CD4-positive, alpha-beta T cell treated with Interleukin-10 for 1 hour (primary cell): ENCODE measurements at regions not wholly inside any gene's neighbourhood (a gene's known extent, or its start where the extent isn't known, plus 50 kb on each side); places are given as distances from the start of the nearest gene placed in this dataset.

Experiments used
- DNase-seq: peaks from one replicate; pipeline ENCODE4 v3.0.0-alpha.2; 2020

DNA sequence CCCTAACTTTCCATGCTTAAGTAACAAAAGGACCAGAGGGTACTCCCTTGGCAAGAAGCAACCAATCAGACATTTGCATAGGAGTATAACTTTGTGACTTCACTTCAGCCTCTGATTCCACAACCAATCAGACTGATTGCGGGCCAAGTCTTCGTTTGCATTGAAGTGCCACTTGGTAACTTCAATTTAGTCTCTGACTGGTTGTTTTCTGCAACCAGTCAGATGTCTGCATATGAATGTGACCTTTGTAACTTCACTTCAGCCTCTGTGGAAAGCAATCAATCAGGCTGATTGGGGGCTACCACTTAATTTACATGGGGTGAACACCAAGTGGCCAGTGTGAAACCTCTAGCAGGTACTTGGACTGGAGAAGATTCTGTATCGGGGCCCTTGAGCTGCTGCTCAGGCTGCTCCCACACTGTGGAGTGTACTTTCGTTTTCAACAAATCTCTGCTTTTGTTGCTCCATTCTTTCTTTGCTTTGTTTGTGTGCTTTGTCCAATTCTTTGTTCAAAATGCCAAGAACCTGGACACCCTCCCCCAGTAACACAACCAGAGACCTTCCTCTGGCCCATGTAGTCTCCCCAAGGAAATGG, 241.5 kb downstream of the ACKR3 start:
- DNase-seq = no peak

DNA sequence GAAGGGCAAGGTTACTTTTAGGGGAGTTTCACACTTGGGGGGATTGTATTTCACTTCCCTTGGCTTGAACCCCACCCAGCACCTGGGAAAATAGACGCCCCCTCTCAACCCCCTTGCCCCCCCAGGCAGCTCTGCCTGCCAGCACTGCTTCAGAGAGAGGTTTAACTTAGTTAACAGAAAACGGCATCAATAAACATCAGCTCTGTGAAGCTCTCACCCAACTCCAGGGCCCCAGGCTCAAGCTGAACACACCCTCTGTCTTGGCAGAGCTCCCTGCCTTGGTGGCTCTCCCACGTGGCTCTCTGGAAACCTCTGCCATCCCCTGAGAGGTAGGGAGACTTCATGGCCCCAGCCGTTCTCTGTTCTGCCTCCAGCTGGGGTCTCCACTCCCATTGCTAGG, 244.1 kb downstream of the ACKR3 start:
- no peak for DNase-seq

DNA sequence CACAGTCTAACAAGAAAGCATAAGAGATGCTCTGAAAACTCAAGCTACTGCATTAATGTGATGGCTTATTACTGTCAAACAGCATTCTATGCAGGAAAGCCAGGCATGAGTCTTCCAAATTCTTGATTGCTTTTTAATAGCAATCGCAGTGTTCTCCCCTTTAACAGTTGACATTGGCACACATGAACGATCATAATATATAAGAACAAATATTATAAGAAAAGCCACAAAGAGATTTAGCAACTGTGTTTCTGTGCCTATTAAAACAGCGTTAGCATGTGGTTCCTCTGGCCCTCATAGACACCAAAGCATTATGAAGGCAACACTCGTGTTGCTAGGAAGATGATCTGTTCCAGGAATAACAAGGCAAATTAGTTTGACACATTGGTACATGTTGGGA, 245.0 kb downstream of the ACKR3 start:
- DNase-seq = no peak

- DNase-seq = no peak
Observed at GRCh38 chr2:236815746-236816145, 246.1 kb downstream of the ACKR3 start.

GRCh38 chr2:236816197-236817170, 246.9 kb downstream of the ACKR3 start:
- no peak for DNase-seq

GRCh38 chr2:236818281-236819045, 248.8 kb downstream of the ACKR3 start:
- DNase-seq = no peak

GRCh38 chr2:236819275-236820002, 249.8 kb downstream of the ACKR3 start:
- DNase-seq = no peak

- no peak for DNase-seq
Observed at GRCh38 chr2:236820763-236821344, 251.2 kb downstream of the ACKR3 start.

GRCh38 chr2:236823041-236823629, 253.5 kb downstream of the ACKR3 start:
- DNase-seq = no peak

DNA sequence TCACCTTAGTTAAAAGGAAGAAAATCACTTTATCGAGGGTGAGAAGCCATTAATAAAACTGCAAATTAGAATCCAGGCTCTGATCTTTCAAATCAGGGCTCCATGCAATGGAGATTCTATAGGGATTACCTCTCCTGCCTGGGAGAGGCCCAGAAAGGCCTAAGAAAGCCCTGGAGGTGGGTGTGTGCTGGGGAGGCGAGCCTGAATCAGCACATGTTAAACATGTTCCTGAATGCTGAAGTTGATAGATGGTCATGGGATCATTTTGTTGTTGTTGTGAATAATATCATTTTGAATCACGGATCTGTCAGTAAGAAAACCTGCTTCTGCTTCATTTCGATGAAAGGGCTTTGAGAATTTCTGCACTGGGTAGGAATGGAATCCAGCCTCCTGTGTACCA, 254.3 kb downstream of the ACKR3 start:
- DNase-seq = no peak

- DNase-seq = no peak
Observed at GRCh38 chr2:236824836-236825235, 255.2 kb downstream of the ACKR3 start.

- DNase-seq = no peak
Observed at GRCh38 chr2:236825989-236826510, 256.4 kb downstream of the ACKR3 start.

DNA sequence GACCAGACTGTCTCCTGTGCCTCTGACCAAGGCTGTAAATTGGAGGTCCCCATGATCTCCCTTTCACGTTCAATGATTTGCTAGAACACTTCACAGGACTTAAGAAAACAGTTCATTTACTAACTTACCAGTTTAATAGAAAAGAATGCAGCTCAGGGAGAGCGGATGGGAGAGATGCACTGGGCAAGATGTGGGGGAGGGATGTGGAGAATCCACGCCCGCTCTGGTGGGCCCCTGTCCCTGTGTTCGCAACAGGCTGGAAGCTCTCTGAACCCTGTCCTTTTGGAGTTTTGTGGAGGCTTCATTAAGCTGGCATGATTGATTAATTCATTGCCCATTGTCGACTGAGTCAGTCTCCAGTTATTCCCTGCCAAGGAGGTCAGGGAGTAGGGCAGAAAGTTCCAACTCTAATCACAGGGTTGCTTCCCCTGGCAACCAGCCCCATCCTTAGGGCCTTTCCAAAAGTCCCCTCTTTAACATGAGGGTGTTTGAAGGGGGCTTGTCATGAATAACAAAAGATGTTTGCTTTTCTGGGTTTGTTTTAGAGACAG, 257.1 kb downstream of the ACKR3 start:
- no peak for DNase-seq

DNA sequence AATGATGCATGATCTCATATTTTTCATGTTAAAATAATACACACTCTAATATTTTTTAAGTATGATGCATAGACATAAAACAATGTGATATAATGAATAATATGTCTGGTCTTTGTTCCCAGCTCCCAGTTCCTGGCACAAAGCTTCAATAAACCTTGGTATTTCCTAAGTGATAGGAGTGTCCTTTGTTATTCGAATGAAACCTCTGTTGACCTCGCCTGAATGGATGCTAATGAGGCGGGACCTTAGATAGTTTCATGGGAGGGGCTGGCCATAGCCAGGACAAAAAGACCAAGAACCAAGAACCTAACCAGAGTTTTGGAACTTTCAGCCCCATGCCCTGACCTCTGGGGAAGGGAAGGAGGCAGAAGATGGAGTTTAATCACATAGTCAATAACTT, 257.7 kb upstream of the COPS8 start:
- DNase-seq = no peak

DNA sequence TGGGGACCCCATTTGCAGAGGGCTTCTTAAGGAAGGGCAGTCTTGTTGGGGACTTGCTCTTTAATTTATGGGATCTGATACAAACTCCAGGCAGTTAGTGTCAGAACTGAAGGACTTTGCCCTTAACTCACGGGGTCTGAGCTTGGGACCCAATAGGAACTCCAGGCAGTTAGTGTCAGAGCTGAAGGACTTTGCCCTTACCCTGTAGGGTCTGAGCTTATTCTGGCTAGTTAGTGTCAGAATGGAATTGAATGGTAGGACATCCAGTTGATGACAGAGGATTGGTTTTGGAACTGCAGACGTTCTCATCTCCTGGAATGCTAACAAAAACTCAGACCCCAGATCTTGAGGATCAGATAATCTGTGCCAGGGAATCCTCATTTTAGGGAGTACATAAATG, 256.9 kb upstream of the COPS8 start:
- no peak for DNase-seq

GRCh38 chr2:236830926-236831325, 254.8 kb upstream of the COPS8 start:
- DNase-seq = no peak

DNA sequence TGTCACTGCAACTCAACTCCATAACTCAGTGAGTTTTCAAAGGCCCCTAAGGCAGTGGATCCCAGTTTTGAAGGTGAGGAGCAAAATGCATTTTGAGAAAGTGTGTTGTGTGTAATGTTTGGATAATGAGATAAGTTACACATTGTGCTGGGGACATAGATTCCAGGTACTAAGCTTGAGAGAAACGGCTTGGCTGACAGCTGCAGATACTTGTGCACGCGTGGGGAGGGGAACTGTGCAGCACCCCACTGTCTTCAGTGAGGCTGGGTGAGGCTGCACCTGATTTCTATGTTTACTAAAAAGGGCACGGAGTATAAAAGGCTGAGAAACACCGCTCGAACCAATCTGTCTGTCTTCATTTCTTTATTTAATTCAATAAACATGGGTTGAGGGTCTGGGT, 254.0 kb upstream of the COPS8 start:
- no peak for DNase-seq

GRCh38 chr2:236833501-236834073, 252.1 kb upstream of the COPS8 start:
- no peak for DNase-seq

DNA sequence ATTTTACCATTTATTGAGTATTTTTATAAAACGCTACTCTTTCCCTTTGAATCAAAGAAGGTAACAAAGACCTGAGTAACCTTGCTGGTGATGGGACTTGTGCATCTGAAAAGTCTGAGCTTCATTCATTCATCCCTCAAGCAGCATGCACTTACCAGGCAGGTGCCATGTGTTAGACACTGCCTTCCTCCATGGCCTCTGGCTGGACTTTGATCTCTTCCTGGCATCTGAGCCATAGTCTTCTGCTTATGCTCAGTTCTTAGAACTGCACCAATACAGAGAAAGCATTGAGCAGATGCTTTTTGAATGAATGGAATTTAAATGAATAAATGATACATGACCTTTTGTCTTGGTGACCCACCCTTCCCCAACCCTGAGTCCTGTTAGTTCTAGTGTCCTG, 251.4 kb upstream of the COPS8 start:
- no peak for DNase-seq

DNA sequence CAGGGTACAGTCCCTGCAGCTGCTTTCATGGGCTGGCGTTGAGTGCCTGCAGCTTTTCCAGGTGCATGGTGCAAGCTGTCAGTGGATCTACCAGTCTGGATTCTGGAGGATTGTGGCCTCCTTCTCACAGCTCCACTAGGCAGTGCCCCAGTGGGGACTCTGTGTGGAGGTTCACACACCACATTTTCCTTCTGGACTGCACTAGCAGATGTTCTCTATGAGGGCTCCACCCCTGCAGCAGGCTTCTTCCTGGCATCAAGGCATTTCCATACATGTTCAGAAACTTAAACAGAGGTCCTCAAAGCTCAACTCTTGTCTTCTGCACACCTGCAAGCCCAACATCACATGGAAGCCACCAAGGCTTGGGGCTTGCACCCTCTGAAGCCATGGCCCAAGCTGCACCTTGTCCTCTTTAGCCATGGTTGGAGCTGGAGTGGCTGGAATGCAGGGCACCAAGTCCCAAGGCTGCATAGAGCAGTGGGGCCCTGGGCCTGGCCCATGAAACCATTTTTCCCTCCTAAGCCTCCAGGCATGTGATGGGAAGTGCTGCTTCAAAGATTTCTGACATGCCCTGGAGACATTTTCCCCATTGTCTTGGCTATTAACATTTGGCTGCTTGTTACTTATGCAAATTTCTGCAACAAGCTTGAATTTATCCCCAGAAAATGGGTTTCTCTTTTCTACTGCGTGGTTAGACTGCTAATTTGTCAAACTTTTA, 250.2 kb upstream of the COPS8 start:
- DNase-seq = no peak
